ENCODE measurements at regions not wholly inside any gene's neighbourhood (a gene's known extent, or its start where the extent isn't known, plus 50 kb on each side); places are given as distances from the start of the nearest gene placed in this dataset.

- Histone ChIP-seq H3K9me3 (ENCODE audit: low read depth) (no peaks in the 10 kb centered on the region), H4K20me1 (ENCODE audit: insufficient read depth, poor library complexity, severe bottlenecking) (no peaks in the 10 kb centered on the region), H3K4me2 (no peak overlapping the region), H3K4me1 (ENCODE audit: insufficient read depth) (peaks cover 14% of the 10 kb centered on the region), H3K4me3 (no peak overlapping the region), H2AFZ (no peak overlapping the region), H3K27me3 (no peaks in the 10 kb centered on the region), H3K27ac (peak overlapping the region; percentile 48), H3K9me2 (replicated peaks; ENCODE audit: insufficient read depth) (no peaks in the 10 kb centered on the region), H3K79me2 (peaks cover 37% of the 10 kb centered on the region), H3K36me3 (replicated peaks; ENCODE audit: insufficient read depth, low read depth) (no peaks in the 10 kb centered on the region)
- no peak for DNase-seq (ENCODE audit: low spot score)
- TF ChIP-seq, protein P1, sequence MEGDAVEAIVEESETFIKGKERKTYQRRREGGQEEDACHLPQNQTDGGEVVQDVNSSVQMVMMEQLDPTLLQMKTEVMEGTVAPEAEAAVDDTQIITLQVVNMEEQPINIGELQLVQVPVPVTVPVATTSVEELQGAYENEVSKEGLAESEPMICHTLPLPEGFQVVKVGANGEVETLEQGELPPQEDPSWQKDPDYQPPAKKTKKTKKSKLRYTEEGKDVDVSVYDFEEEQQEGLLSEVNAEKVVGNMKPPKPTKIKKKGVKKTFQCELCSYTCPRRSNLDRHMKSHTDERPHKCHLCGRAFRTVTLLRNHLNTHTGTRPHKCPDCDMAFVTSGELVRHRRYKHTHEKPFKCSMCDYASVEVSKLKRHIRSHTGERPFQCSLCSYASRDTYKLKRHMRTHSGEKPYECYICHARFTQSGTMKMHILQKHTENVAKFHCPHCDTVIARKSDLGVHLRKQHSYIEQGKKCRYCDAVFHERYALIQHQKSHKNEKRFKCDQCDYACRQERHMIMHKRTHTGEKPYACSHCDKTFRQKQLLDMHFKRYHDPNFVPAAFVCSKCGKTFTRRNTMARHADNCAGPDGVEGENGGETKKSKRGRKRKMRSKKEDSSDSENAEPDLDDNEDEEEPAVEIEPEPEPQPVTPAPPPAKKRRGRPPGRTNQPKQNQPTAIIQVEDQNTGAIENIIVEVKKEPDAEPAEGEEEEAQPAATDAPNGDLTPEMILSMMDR (IDR thresholded peaks at IDR 0.05; ENCODE audit: poor library complexity) = no peak
- TF ChIP-seq EZH2phosphoT487 (IDR thresholded peaks at IDR 0.05; ENCODE audit: low read depth, severe bottlenecking, unreplicated experiment) (no peak), EZH2 (IDR thresholded peaks at IDR 0.05; ENCODE audit: borderline replicate concordance) (no peak)
- 61% methylated on average over 1 of the region's 1 CpG for WGBS (ENCODE audit: low lambda C conversion rate, missing lambda C conversion rate)
Measured at GRCh38 chr7:17546592-17546991, 248.1 kb downstream of the AHR start.

GRCh38 chr7:17548014-17548653 is 249.7 kb downstream of the AHR start:
- 82% methylated on average over 4 of the region's 4 CpGs for WGBS (ENCODE audit: low lambda C conversion rate, missing lambda C conversion rate)
- Histone ChIP-seq H3K4me3 (no peak overlapping the region), H3K9me3 (ENCODE audit: low read depth) (no peaks in the 10 kb centered on the region), H3K4me2 (no peak overlapping the region), H3K27ac (no peak overlapping the region), H2AFZ (no peak overlapping the region), H3K9me2 (replicated peaks; ENCODE audit: insufficient read depth) (no peaks in the 10 kb centered on the region), H4K20me1 (ENCODE audit: insufficient read depth, poor library complexity, severe bottlenecking) (no peaks in the 10 kb centered on the region), H3K36me3 (replicated peaks; ENCODE audit: insufficient read depth, low read depth) (no peaks in the 10 kb centered on the region), H3K27me3 (no peaks in the 10 kb centered on the region), H3K4me1 (ENCODE audit: insufficient read depth) (peaks cover 14% of the 10 kb centered on the region), H3K79me2 (peaks cover 45% of the 10 kb centered on the region)
- DNase-seq (ENCODE audit: low spot score) = no peak
- no peak for TF ChIP-seq EZH2 (IDR thresholded peaks at IDR 0.05; ENCODE audit: borderline replicate concordance)
- TF ChIP-seq, protein P1 (IDR thresholded peaks at IDR 0.05; ENCODE audit: poor library complexity) = no peak
- no peak for TF ChIP-seq EZH2phosphoT487 (IDR thresholded peaks at IDR 0.05; ENCODE audit: low read depth, severe bottlenecking, unreplicated experiment)

DNA sequence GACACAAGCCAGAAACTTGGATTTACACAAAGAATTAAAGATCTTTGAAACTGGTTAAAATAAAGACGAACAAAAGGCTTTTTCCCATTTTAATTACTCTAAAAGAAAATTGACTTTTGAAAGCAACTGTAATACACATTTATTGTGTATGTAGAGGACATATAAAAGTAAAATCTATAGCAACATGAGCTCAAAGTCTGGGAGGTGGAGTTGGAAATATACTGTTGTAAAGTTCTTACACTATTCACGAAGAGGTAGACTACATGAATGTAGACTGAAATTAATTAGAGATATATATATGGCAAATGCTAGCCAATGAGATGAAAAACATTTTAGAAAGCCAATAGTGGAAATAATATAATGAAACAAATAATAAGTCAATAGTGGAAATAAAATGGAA is 251.0 kb downstream of the AHR start:
- no peaks in the 10 kb centered on the region for H4K20me1 ChIP-seq (ENCODE audit: insufficient read depth, poor library complexity, severe bottlenecking)
- no peak overlapping the region for H3K27ac ChIP-seq
- no peaks in the 10 kb centered on the region for H3K9me3 ChIP-seq (ENCODE audit: low read depth)
- no peaks in the 10 kb centered on the region for H3K27me3 ChIP-seq
- H3K79me2 ChIP-seq = peaks cover 40% of the 10 kb centered on the region
- H3K36me3 ChIP-seq (replicated peaks; ENCODE audit: insufficient read depth, low read depth) = no peaks in the 10 kb centered on the region
- no peak overlapping the region for H3K4me3 ChIP-seq
- 64% methylated on average over 2 of the region's 2 CpGs for WGBS (ENCODE audit: low lambda C conversion rate, missing lambda C conversion rate)
- peaks cover 14% of the 10 kb centered on the region for H3K4me1 ChIP-seq (ENCODE audit: insufficient read depth)
- no peak for TF ChIP-seq EZH2phosphoT487 (IDR thresholded peaks at IDR 0.05; ENCODE audit: low read depth, severe bottlenecking, unreplicated experiment)
- TF ChIP-seq, protein P1 (IDR thresholded peaks at IDR 0.05; ENCODE audit: poor library complexity) = no peak
- no peak for TF ChIP-seq EZH2 (IDR thresholded peaks at IDR 0.05; ENCODE audit: borderline replicate concordance)
- H3K9me2 ChIP-seq (replicated peaks; ENCODE audit: insufficient read depth) = no peaks in the 10 kb centered on the region
- DNase-seq (ENCODE audit: low spot score) = no peak
- H2AFZ ChIP-seq = no peak overlapping the region
- H3K4me2 ChIP-seq = no peak overlapping the region
